ENCODE measurements at regions not wholly inside any gene's neighbourhood (a gene's known extent, or its start where the extent isn't known, plus 50 kb on each side); places are given as distances from the start of the nearest gene placed in this dataset.

DNA sequence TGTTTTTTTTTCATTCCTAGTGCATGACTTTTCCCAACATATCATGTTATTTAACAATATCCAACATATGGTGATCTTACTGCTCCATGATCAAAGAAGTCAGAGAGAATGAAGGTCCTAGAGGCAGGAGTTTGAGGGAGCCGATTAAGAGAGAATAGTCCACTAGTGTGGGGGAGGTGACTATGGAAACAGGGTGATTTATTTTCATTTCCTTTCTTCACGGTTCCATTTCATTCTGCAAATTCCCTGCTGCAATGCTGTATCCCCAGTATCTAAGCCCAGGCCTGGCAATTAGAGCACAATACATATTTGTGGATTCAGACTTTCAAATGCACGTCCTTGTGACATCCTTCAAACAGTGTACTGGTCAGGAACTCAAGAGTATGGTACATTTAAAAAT lies 91.4 kb downstream of the CD83 start:
- TF ChIP-seq PLRG1 (conservative IDR thresholded peaks at IDR 0.05) (no peak), NAIF1 (CRISPR knock-in tag; IDR thresholded peaks at IDR 0.05; ENCODE audit: borderline replicate concordance) (no peak), TCF7L2 (IDR thresholded peaks at IDR 0.05; ENCODE audit: low read depth, low read length) (no peak), HIVEP1 (CRISPR knock-in tag; IDR thresholded peaks at IDR 0.05) (no peak), ZNF883 (CRISPR knock-in tag; IDR thresholded peaks at IDR 0.05; ENCODE audit: not compliant biosample characterization) (no peak), MYC (CRISPR knock-in tag; IDR thresholded peaks at IDR 0.05; ENCODE audit: borderline replicate concordance) (no peak)
- TF ChIP-seq, protein P1, sequence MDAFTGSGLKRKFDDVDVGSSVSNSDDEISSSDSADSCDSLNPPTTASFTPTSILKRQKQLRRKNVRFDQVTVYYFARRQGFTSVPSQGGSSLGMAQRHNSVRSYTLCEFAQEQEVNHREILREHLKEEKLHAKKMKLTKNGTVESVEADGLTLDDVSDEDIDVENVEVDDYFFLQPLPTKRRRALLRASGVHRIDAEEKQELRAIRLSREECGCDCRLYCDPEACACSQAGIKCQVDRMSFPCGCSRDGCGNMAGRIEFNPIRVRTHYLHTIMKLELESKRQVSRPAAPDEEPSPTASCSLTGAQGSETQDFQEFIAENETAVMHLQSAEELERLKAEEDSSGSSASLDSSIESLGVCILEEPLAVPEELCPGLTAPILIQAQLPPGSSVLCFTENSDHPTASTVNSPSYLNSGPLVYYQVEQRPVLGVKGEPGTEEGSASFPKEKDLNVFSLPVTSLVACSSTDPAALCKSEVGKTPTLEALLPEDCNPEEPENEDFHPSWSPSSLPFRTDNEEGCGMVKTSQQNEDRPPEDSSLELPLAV (CRISPR knock-in tag; conservative IDR thresholded peaks at IDR 0.05; ENCODE audit: low read depth): no peak
- TF ChIP-seq, protein P2, sequence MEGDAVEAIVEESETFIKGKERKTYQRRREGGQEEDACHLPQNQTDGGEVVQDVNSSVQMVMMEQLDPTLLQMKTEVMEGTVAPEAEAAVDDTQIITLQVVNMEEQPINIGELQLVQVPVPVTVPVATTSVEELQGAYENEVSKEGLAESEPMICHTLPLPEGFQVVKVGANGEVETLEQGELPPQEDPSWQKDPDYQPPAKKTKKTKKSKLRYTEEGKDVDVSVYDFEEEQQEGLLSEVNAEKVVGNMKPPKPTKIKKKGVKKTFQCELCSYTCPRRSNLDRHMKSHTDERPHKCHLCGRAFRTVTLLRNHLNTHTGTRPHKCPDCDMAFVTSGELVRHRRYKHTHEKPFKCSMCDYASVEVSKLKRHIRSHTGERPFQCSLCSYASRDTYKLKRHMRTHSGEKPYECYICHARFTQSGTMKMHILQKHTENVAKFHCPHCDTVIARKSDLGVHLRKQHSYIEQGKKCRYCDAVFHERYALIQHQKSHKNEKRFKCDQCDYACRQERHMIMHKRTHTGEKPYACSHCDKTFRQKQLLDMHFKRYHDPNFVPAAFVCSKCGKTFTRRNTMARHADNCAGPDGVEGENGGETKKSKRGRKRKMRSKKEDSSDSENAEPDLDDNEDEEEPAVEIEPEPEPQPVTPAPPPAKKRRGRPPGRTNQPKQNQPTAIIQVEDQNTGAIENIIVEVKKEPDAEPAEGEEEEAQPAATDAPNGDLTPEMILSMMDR (CRISPR knock-in tag; IDR thresholded peaks at IDR 0.05): no peak

Data from HepG2 (cell line).